Testis (tissue), 2 donors: ENCODE measurements at regions not wholly inside any gene's neighbourhood (a gene's known extent, or its start where the extent isn't known, plus 50 kb on each side); places are given as distances from the start of the nearest gene placed in this dataset.

ENCODE experiments used
- CTCF ChIP-seq, 3 experiments: fragments of 450-650 bp in 2 of 3; fragments of 200-600 bp in 1 of 3; sonication (generic) in 1 of 3; IDR thresholded peaks; one replicate each; pipeline ENCODE4 v1.5.1; 2016 to 2019; ENCODE audit warnings: antibody characterized with exemption in 3 of 3, mild to moderate bottlenecking in 2 of 3, moderate library complexity in 1 of 3
- POLR2A ChIP-seq: fragments of 450-650 bp; IDR thresholded peaks from one replicate; pipeline ENCODE4 v1.6.1; 2017; ENCODE audit warnings: antibody characterized with exemption, mild to moderate bottlenecking, moderate library complexity

- TF ChIP-seq CTCF (IDR thresholded peaks at IDR 0.05) (no peak), POLR2A (no peak)
Measured at GRCh38 chr5:116731432-116731831, 156.8 kb upstream of the SEMA6A start.
